ENCODE measurements at regions not wholly inside any gene's neighbourhood (a gene's known extent, or its start where the extent isn't known, plus 50 kb on each side); places are given as distances from the start of the nearest gene placed in this dataset.

DNA sequence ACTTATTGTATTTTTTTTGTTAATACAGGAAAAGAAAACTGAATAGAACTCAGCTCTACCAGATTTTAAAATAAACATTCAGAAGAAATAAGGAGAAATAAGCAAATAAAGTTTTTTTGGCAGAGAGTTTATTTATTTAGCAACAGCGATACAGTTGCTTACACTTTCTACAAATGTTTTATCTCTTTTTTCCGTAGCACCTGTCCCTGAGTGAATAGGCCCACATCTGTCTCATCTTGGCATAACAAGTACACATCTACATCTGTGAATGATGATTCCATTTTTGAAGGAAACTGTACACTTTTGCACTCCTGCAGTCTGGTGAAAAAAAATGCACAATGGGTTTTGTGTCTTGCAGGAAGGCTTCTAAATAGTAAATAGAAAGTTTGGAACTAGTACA lies 783.6 kb upstream of the ZEB2 start:
- DNase-seq, result no peak

GRCh38 chr2:145302886-145303285 lies 783.0 kb upstream of the ZEB2 start:
- DNase-seq, result no peak

DNA sequence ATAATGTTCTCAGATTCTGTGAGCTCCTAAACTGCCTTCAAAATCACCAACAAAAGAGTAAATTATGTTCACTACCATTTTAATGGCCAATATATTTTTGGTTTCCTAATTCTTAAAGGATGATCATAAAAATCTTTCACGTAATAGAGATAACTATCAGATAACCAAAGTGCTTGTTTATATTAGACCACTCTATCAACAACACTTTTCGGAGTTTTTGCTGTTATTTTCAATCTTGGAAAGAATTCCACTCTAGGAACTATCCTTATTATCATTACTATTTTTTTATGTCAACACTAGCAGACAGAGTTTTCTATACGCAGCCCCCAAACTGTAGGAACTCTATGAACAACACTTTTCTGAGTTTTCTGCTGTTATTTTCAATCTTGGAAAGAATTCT lies 782.5 kb upstream of the ZEB2 start:
- no peak for DNase-seq

DNA sequence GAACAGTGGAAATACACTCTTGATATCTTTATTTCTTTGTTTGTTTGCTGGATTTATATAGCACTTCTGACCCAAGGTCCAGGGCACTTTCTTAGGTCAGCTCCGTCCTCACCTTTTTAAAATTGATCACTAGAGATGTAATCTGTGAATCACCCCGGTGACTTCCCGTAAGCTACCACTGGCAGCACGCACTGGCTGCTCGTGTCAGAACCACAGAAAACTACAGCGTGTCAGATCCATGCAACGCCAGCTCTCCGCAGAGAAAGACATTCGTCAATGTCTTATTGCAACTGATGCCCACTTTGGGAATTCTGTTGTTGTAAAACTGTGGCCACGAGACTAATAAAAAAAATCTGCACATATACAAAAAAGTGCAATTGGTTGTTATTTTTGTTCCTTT lies 779.4 kb upstream of the ZEB2 start:
- no peak for DNase-seq

GRCh38 chr2:145292166-145292565 lies 772.2 kb upstream of the ZEB2 start:
- no peak for DNase-seq

DNA sequence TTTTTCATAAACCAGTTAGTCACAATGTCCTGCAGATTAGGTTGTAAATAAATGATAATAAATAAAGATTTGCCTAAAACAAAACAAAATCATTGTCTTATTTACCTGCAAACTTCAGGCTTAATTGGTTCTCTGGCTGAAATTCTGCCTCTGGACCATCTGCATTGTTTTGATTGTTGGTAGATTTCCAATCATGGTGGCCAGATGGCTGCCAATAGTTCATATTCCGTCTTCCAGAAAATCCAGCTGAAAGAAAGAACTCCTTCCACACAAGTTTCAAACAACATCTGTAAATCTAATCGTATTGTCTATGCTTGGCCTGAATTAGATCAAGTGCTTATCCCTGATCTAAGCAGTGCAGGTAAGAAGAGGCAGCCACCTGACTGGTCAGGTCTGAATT lies 771.1 kb upstream of the ZEB2 start:
- no peak for DNase-seq

GRCh38 chr2:145289946-145290345 lies 770.0 kb upstream of the ZEB2 start:
- no peak for DNase-seq

GRCh38 chr2:145288650-145289496 lies 769.0 kb upstream of the ZEB2 start:
- no peak for DNase-seq

GRCh38 chr2:145287736-145288135 lies 767.8 kb upstream of the ZEB2 start:
- DNase-seq, result no peak

DNA sequence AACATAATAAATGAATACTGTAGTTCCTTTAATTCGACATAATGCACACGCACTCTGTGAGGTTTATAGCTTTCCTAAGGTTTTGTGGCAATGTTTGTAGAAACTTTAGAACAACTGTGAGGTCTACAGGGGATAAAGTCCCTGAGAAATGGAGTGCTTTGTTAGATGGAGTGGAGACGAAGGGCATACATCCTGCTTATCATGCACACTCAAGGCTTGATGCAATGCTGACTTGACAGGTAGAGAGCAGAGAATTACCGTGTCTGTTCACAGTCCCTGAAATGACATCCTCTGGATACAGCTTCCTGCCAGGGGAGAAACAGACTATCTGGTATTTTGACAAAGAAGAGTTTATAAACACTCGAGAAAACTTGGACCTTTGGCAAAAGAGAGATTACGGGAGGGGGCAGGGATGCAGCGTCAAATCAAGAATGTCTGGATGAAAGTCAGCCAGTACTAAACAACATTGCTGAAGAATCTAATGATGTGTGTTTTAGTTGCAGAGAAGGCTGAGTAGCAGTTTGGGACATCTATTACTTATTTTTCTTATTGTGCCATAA lies 766.9 kb upstream of the ZEB2 start:
- no peak for DNase-seq

DNA sequence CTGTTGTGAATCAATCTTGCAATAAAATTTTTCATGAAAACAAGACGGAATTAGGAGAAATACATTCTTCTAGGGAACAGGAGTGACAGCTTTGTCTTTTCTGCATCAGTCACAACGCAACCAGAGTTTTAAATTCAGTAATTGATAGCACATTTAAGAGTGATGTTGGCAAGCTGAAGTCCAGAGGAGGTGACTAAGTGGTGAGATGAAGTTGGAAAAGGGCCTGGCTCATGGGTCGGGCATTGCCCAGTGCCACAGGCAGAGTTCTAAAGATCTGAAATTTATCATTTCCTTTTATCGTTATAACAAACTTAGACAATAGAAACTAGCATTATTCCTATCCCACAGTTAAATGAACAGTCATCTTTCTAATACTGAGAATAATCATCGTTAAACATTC lies 764.6 kb upstream of the ZEB2 start:
- no peak for DNase-seq

- DNase-seq, result no peak
Measured at GRCh38 chr2:145283131-145283530, 763.2 kb upstream of the ZEB2 start.

- DNase-seq, result no peak
Measured at GRCh38 chr2:145277922-145278321, 758.0 kb upstream of the ZEB2 start.

DNA sequence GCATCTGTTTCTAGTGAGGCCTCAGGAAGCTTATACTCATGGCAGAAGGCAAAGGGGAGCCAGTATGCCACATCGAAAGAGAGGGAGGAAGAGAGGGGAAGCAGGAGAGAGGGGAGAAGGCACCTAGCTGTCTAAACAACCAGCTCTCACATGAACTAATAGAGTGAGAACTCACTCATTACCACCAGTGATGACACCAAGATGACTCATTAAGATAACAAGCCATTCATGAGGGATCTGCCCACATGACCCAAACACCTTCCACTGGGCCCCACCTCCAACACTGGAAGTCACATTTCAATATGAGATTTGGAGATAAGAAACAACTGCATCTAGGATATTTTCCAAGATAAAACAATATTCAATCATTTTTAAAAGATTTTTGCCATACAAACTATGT lies 753.9 kb upstream of the ZEB2 start:
- no peak for DNase-seq

DNA sequence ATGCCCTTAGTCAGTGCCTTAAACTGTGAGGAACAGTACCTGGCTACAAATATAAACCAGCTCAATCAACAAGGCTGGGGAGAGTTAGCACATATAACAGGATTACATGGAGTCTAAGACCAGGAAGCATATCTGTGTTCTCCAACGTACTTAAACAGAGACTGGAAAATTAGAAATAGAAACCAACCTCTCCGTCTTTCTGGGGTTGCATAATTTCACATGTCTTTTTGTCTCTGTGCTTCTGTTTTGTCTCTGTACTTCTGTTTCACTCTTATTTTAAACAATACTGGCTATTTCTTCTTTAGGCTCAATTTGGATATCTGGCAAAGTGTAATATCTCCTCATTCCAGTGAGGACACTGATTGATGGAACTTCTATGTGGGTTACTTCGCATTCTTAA lies 749.0 kb upstream of the ZEB2 start:
- no peak for DNase-seq

DNA sequence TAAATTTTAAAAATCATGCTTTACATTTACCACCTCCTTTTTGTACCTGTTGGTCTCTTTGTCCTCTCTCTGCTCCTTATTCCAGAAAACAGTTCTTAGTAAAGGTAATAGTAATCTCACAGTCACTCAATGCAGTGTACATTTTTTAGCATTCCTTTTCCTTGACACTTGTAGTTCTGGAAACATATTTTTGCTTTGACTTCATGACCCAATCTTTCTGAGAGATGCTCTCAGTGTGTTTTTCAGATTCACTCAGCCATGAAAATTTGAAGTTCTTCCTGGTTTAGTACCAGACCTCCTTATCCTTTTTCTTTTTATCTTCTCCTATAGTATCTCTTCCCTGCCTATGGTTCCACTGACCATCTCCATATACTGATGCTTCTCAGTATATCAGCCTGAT lies 747.5 kb upstream of the ZEB2 start:
- DNase-seq, result no peak

- DNase-seq, result no peak
Measured at GRCh38 chr2:145265244-145265643, 745.3 kb upstream of the ZEB2 start.

GRCh38 chr2:145260674-145261073 lies 740.8 kb upstream of the ZEB2 start:
- DNase-seq, result no peak

- no peak for DNase-seq
Measured at GRCh38 chr2:145260081-145260480, 740.2 kb upstream of the ZEB2 start.

DNA sequence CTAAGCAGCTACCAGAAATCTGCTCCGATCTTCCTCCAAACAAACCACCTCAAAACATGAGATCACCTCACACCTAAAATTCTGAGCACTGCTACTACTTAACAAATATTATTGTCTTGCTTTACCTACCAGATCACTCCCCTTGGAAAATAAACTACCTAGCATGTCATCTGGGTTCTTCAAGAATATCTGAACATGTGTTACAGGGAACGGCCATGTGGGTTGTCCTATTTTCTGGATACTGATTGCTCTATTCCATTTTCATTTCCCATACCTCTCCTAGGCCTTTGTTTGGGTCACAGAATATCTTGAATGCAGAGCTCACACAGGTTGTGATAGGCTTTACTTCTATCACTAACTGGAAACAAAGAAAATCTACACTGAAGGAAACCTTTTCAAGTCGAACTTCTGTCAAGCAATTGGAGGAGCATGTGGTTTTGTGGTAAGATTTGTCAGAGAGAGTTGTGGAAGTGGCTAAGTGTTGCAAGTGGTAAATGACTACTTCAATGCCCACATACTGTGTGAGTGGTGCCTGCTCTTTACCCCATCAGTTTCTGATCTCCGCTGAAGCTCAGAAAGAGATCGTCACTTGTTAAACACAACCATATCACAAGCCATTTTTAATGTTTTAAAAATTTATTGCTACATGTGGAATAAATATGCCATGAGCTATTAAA lies 739.1 kb upstream of the ZEB2 start:
- peak; percentile 3 for DNase-seq

GRCh38 chr2:145257931-145258330 lies 738.0 kb upstream of the ZEB2 start:
- no peak for DNase-seq

GRCh38 chr2:145256551-145256950 lies 736.6 kb upstream of the ZEB2 start:
- no peak for DNase-seq

- no peak for DNase-seq
Measured at GRCh38 chr2:145254291-145254690, 734.4 kb upstream of the ZEB2 start.

GRCh38 chr2:145253492-145253891 lies 733.6 kb upstream of the ZEB2 start:
- DNase-seq, result no peak

All from NCI-H187 treated with DMSO at 0.1 percent for 48 hours (cell line).